SK-N-MC (cell line): ENCODE measurements at regions not wholly inside any gene's neighbourhood (a gene's known extent, or its start where the extent isn't known, plus 50 kb on each side); places are given as distances from the start of the nearest gene placed in this dataset.

Source experiments
- EZH2 ChIP-seq: fragments of 200-600 bp; sonication (generic); IDR thresholded peaks from one replicate; pipeline ENCODE4 v1.6.1; 2017; ENCODE audit warnings: antibody characterized with exemption
- FOXP2 ChIP-seq: optimal IDR thresholded peaks from 2 replicates; pipeline ENCODE3; 2011; ENCODE audit warnings: mild to moderate bottlenecking, moderate library complexity; ENCODE audit not compliant: insufficient read depth; ENCODE audit errors: extremely low read length, control extremely low read depth
- POLR2AphosphoS5 ChIP-seq: IDR thresholded peaks from 2 replicates; pipeline ENCODE4 v1.6.1; 2012; ENCODE audit warnings: mild to moderate bottlenecking, low read depth, low read length, borderline replicate concordance

DNA sequence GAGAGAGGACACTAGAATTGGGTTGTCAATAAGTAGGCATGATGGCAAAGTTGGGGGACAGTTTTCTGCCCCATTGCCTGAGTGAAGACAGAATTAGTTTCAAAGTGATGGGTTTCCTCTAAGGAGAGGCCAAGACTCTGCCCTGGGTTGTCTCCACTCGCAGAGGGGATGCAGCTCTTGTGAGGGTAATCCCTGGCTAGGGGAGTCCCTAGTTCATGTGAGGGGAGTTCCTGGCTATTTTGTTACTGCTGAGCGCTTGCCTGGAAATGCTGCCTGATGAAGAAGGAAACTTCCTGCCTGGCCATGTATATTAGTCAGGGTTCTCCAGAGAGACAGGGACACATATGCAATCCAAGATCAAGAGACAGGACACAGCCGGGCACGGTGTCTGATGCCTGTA, 501.5 kb downstream of the BCL11A start:
- TF ChIP-seq POLR2AphosphoS5, result no peak
- no peak for TF ChIP-seq EZH2
- TF ChIP-seq FOXP2, result no peak
